ENCODE measurements at regions not wholly inside any gene's neighbourhood (a gene's known extent, or its start where the extent isn't known, plus 50 kb on each side); places are given as distances from the start of the nearest gene placed in this dataset.

DNA sequence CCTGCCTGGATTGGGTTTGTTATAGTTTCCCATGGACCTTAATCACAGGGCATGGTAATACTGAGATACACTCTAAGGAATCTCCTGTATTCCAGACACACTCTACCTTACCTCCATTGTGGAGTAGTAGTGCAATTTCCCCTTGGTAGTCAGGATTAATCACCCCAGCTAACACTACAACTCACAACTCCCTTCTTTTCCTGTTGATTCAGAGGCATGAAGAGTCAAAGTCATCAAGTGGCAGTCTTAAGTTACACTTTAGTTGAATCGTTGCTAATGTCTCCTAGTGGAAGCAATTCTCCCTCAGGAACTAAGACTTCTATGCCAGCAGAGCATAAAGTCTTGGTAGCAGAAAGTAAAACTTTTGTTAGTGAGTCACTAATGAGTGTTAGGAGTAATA lies 122.7 kb upstream of the APC start:
- no peak for TF ChIP-seq ZNF274 (IDR thresholded peaks at IDR 0.05; ENCODE audit: low read depth, low read length)
- H3K4me3 ChIP-seq (ENCODE audit: low read length) = no peak overlapping the region

DNA sequence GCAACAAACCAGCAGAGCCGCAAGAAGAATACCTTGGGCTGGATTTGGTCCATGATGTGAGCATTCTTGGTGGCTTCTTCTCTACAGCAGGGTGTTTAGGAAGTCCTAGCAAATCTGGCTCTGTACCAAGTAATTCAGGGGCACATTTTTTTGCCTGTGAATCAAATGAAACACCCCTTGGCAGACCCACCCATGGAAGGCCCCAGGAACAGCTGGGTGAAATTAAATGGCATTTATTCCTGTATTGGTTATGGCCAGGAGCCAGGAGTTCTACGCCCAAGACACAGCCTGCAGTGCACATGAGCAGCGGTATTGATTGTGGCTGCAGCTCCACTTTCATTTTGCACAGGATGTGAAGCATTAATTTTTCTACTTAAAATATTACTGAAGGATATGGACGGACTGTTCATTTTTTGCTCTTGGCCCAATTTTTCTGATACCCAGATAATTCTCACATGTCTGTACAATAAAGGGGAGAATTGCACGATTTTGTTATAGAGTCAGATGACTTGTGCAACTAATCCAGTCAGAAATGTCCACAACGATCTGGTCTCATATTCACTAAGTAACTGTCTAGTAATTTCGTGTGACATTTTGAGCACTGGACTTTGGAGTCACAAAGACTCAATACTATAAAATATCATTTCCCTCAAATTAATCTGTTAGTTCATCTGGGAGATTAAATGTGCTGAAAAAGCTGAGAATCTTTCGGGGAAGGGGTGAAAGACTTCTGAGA lies 120.7 kb upstream of the APC start:
- H3K4me3 ChIP-seq (ENCODE audit: low read length) = no peak overlapping the region

DNA sequence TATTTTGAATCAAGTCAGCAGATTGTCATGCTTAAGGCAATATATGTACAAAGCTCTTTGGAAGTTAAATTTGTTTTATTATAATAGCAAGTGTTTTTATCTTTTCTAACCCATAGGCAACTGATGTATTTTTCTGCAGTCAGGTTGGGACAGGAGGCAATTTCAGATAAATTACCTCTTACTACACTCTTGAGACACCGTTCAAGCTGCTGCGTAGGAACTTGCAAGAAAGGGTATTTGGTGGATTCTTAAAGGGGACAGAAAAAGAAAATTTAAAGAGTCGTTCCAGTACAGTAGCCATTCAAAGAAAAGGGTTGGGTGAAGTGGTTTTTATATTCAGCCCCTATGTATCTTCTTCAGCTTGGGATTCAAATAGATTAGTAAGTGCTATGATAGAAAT lies 112.4 kb upstream of the APC start:
- no peak overlapping the region for H3K4me3 ChIP-seq (ENCODE audit: low read length)
- no peak for TF ChIP-seq ZNF274 (IDR thresholded peaks at IDR 0.05; ENCODE audit: low read depth, low read length)

More for the DNA sequence above, 120.7 kb upstream of the APC start:
- TF ChIP-seq ZNF274 (IDR thresholded peaks at IDR 0.05; ENCODE audit: low read depth, low read length) = no peak

DNA sequence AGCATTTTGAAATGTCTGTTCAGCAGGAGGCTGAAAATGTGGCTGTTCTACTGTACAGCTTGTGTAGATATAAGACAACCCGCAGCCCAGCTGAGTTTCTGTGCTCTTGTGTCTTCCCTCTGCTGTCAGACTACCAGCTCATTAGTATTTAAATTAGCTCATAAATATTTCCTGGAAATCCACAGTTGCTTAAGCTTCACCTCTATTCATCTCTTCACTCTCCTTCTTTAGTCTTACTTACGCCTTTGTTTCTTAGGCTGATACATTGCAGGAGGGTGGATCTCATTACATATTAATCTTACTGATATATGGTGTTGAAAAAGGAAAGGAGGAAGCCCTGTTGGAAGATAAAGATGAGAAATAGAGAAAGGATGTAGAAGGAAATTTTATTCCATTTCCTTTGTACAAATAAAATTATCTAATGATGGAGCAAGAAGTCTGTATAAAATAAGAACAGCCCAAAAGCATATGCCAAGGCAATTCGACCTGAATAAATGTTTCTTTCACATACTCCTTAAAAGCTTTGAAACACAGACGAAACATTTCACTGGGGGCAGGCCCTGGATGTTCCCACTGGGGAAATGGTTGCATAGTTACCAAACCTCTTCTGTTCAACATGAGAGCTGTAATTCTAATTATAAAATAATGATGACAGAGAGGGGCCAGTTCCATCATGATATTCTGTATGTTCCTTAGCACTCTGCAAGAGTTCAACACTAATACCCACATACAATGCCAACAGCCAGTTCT lies 111.8 kb upstream of the APC start:
- TF ChIP-seq ZNF274 (IDR thresholded peaks at IDR 0.05; ENCODE audit: low read depth, low read length) = no peak
- H3K4me3 ChIP-seq (ENCODE audit: low read length) = no peak overlapping the region

DNA sequence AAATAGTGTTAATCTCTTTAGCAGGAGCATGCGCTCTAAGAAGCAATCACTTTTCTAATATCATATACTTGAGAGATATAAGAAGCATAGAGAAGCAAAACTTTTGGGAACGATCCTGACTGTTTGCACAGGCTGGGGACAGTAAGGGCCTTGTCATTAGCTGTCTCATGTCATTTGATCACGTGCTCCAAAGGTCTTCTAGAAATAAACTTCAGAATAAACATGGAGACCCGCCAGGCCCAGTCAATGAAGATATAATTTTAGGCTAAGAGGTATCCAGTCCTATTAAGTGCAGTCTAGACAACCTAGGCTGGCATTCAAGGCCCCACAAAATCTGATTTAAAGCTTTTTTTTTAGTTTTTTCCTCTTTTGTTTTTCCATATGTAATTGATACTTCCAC lies 111.0 kb upstream of the APC start:
- no peak for TF ChIP-seq ZNF274 (IDR thresholded peaks at IDR 0.05; ENCODE audit: low read depth, low read length)
- no peak overlapping the region for H3K4me3 ChIP-seq (ENCODE audit: low read length)

DNA sequence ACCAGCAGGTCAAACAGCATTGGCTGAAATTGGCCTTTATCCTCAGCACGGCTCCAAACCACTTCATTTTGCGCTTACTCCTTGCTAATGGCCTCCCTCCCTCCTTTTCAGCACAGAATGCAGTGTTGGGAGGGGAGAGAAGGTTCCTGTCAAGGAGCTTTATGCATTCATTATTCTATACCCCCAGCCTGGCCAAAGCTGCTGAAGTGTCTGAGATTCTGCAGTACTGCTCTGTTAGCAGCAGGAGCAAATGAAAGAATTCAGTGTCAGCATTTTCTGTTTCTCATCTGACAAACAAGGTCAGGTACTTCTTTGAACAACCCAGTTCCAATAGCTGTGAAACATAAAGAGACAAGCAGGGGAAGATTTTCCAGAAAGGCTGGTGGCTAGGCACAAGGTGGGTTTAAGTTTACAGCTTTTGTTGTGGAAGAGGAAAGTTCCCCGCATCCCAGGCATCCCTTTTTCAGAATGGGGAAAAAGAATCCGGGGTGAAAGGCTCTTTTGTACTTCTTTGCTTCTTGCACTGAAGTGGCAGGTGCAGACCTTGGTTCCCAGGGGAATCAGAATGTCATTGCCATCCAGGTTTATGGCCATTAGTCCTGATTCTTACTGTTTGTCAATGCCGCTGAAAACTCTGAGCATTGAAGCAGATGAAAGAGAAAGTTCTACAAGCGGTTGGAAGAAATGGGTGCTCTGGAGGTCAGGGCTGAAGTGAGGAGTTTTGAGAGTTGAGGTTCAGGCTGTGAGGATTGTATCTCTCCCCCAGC lies 109.3 kb upstream of the APC start:
- no peak for TF ChIP-seq ZNF274 (IDR thresholded peaks at IDR 0.05; ENCODE audit: low read depth, low read length)
- H3K4me3 ChIP-seq (ENCODE audit: low read length) = no peak overlapping the region

DNA sequence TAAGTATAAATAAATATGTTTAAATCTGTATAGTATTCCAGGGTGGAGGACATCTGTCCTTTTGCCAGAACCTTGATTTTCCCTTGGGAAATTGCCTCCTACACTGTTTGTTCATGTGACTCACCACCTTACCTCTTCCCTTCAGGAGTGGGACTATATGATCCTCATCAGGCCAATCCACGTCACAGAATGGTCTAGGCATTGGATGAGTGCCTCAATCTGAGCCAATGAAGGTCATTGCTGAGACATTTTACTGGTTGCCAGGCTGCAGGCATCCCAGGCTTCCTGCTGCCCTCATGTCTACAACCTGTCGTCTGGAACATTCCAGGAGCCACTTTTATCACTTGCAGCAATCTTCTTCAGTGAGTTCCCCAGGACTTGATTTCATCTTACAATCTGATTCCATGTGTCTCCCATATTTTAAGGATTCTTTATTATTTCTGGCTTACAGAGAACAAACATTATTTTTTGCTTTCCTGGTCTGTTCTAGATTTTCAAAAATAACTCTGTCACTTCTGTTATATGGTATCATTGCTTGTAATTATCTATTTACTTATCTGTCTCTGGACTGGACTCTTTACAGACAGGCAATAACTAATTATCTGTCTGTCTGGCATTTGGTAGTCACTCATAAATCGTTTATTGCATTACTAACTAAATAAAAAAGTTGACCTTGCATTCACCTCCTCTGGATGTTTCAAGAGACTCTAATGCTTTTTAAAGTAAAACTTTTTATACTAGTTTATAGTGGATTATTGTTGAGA lies 107.3 kb upstream of the APC start:
- no peak overlapping the region for H3K4me3 ChIP-seq (ENCODE audit: low read length)
- TF ChIP-seq ZNF274 (IDR thresholded peaks at IDR 0.05; ENCODE audit: low read depth, low read length) = no peak

DNA sequence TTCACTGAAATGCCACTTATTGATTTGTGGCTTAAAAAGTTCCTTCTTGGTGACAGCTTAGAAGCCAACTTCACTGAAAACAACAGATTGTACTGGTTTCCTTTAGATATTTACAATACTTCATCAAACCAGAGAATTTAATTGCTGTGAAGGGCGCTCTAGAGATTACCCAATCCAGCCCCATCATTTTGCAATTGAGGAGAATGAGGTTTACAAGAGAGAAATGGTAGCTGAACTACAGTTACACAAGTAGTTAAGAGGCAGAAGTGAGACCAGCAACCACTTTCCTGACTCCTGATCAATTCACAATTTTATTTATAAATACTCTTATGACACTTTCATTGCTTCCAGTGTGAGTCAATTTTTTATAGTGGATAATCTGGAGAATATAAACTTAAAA lies 103.5 kb upstream of the APC start:
- TF ChIP-seq ZNF274 (IDR thresholded peaks at IDR 0.05; ENCODE audit: low read depth, low read length) = no peak

DNA sequence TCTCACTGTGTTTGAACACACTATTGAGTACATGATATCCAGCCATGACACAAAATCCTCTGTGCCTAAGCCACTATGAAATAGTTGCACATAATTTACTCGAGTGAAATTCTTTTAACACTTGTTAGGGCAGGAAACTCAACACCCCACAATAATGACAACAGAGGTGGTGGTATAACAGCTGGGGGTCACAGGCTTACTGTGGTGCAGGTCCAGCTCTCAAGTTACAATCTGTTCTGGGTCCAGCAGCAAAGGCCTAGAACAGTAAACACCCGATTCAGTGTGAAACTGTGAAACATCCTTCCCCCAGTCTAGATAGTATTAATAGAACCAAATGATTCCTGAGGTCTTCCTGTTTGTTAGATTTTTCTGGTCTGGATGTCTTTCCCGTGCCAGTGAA lies 102.9 kb upstream of the APC start:
- TF ChIP-seq ZNF274 (IDR thresholded peaks at IDR 0.05; ENCODE audit: low read depth, low read length) = no peak
- no peak overlapping the region for H3K4me3 ChIP-seq (ENCODE audit: low read length)

More for the DNA sequence above, 103.5 kb upstream of the APC start:
- H3K4me3 ChIP-seq (ENCODE audit: low read length) = no peak overlapping the region

DNA sequence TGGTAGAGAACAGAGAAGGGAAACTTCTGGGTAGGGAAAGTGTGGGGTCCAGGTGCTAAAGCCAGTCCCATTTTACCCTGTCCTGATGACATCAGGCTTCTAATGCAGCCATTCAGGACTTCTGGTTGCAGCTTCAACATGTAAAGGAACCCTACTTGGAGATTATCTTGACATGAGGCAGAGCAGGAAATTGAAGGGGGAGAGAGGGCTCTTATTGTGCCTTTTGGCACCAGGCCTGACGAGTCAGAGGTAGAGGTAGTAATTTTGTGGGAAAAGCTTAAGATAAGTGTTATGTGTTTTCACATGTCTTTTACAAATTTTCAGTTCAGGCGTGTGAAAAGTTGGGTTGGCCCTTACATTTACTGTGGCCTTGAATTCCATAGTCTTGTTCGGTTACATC lies 102.4 kb upstream of the APC start:
- no peak for TF ChIP-seq ZNF274 (IDR thresholded peaks at IDR 0.05; ENCODE audit: low read depth, low read length)
- H3K4me3 ChIP-seq (ENCODE audit: low read length) = no peak overlapping the region

DNA sequence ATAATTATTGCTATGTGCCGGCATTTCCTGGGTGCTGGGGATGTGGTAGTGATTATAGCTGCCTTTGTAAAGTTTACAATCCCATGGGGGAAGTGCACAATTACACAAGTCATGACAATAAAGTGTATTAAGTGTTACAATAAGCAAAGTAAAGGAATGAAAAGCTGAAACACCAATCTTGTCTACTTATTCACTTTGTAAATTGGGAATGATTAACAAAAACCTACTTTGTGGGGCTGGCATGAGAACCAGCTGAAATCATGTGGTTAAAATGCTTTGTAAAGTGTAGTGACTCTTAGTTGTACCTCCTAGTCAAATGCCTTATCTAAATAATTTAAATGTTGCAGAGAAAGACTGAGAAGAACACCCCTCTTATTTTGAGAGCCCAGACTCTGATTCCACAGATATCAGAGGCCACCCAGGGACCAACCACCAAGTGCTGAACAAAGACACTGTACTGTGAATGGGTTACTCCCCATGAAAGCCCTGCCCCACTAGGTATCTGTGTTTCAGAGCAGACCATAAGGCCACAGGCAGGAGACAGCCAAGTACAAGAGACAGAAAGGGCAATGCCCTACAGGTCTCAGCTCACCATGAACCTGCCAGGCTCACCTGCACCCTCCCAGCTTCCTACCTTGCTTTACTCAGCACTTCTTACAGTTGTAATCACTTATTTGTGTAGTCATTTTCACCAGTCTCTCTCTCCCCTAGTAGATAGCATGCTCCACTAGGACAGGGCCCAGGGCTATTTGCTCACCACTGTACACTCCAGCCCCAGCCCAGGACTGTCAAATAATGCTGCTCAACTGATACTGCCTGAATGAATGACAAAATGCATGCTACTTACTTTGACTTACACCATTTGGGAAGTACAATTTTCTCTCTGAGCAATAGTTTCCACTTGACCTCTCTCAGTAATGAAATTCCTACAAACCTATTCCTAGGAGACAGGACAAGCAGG lies 101.6 kb upstream of the APC start:
- TF ChIP-seq ZNF274 (IDR thresholded peaks at IDR 0.05; ENCODE audit: low read depth, low read length) = no peak
- no peak overlapping the region for H3K4me3 ChIP-seq (ENCODE audit: low read length)

DNA sequence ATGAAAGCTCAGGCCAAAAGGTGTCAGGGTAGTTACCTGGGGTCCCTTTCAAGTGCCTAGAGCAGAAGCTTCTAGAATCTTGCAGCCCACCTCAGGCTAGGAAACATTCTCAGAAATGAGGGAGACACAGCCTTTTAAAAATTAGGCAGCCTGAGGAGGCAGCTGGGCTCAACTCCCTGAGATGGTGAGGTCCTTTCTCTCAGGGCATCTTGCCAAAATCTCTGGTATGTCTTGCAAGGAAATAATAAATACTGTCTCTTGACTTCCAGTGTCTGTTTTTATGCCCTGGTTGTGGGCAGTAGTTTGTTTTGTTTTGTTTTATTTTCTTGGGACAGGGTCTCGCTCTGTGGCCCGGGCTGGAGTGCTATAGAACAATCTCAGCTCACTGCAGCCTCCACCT lies 100.9 kb upstream of the APC start:
- no peak overlapping the region for H3K4me3 ChIP-seq (ENCODE audit: low read length)
- no peak for TF ChIP-seq ZNF274 (IDR thresholded peaks at IDR 0.05; ENCODE audit: low read depth, low read length)

DNA sequence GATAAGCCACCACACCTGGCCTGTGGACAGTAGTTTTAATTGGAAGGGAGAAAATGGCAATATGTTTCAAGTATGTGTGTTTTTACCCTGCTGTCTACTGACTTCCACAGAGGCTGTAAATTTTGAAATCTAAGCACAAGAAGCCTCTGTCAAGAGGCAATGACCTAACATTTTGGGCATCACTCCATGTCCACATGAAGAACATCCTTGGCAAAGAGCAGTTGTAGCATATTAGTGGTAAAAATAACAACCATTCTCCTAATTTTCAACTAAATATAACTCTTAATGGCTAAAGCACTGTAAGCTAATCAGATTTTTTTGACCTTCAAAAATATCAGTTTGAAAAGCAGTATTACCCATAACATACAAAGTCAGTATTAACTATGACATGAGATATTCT lies 100.3 kb upstream of the APC start:
- H3K4me3 ChIP-seq (ENCODE audit: low read length) = no peak overlapping the region
- no peak for TF ChIP-seq ZNF274 (IDR thresholded peaks at IDR 0.05; ENCODE audit: low read depth, low read length)

Data from GM08714 (cell line).